NCI-H1417 treated with DMSO at 0.1 percent for 48 hours (cell line): ENCODE measurements at regions not wholly inside any gene's neighbourhood (a gene's known extent, or its start where the extent isn't known, plus 50 kb on each side); places are given as distances from the start of the nearest gene placed in this dataset.
"Not testable (repeated sequence)": the region's sequence is repeated elsewhere in the genome, so short reads cannot be mapped to it uniquely, and the experiment has no call there.

Experiments
- DNase-seq: peaks from one replicate; lab custom pipeline; 2025; lab: John Stamatoyannopoulos, UW

DNA sequence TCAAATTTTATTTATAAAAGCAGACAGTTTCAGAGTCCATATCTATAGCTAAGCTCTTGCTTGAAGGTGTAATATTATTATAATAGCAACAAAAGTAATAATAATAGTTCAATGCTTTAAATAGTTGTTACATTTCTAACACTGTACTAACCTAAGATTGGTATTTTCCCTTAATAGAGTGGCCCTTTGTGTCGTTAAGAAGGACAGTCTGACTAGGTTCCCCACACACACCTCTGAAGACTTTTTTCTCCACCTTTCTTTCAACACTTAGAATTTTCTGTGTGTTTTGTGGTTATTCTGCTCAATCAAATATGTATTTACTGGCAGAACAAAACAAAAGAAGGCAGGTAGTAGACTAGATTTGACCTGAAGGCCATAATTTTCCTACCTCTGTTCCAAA is 223.2 kb upstream of the ACO1 start:
- no peak for DNase-seq

- no peak for DNase-seq
These were observed 222.7 kb upstream of the ACO1 start for GRCh38 chr9:32161720-32162119.

DNA sequence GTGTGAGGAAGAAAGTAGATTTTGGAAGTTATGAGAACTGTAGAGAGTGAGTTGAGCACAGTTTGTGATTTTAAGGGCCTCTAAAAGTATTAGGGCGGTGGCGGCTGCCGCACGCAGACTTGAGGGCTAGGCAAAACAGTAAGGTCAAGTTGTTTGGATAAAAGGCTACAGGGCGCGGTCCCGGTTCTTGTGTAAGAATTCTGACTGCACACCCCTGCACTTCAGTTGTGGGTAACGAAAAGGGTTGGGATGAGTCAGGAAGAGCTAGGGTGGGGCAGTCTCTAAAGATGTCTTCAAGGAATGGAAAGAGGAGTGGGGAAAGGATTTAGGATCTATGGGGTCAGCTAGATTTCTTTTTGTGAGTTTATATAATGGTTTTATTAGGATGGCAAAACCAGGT is 218.1 kb upstream of the ACO1 start:
- DNase-seq = not testable (repeated sequence)

GRCh38 chr9:32171339-32171738 is 213.1 kb upstream of the ACO1 start:
- DNase-seq = no peak

DNA sequence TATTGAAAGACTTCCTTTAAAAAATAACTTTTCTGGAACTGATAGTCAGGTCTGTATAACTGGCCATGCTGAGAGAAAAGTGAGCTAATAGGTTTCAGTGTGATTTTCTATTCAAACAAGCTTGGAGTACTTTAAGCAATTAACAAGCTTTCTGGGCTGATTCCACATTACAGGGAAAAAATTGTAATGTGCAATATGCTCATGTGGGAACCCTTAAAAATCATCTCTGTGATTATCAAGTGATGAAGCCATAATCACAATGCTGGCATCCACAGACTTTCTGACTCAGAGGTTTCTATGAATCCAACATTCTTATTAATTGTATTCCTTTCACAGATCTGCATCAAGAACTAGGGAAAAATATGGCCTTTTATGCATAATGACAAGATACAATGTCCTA is 212.2 kb upstream of the ACO1 start:
- no peak for DNase-seq

GRCh38 chr9:32177396-32177795 is 207.0 kb upstream of the ACO1 start:
- DNase-seq = no peak

- DNase-seq = no peak
These were observed 203.8 kb upstream of the ACO1 start for GRCh38 chr9:32180597-32180996.

- DNase-seq = no peak
These were observed 184.2 kb upstream of the ACO1 start for GRCh38 chr9:32200241-32200640.

DNA sequence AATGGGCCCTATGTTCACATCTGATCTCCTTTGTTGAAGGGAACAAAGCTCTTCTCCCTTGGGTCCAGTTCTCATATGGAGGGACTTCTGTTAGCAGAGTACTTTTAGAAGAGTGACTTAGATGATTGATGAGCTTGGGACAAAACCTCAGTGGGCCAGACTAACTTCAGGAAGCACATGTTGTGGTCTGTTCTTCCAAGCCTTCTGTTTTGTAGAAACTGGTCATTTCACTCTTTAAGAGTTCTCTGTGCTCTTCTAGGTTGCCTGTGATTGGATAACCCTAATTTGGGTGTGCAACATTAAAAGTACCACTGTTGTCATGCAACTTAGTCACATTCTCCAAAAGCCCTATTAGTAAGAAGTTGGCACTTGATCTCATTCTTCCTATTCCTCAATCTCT is 183.5 kb upstream of the ACO1 start:
- DNase-seq = no peak

DNA sequence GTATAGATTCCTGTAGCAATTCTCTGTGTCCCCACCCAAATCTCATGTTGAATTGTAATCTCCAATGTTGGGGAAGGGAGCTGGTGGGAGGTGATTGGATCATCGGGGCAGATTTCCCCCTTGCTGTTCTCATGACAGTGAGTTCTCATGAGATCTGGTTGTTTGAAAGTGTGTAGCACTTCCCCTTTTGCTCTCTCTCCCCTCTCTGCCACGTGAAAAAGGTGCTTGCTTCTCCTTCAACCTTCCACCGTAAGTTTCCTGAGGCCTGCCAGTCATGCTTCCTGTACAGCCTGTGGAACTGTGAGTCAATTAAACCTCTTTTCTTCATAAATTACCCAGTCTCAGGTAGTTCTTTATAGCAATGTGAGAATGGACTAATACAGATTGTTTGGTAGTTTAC is 175.3 kb upstream of the ACO1 start:
- DNase-seq = not testable (repeated sequence)

DNA sequence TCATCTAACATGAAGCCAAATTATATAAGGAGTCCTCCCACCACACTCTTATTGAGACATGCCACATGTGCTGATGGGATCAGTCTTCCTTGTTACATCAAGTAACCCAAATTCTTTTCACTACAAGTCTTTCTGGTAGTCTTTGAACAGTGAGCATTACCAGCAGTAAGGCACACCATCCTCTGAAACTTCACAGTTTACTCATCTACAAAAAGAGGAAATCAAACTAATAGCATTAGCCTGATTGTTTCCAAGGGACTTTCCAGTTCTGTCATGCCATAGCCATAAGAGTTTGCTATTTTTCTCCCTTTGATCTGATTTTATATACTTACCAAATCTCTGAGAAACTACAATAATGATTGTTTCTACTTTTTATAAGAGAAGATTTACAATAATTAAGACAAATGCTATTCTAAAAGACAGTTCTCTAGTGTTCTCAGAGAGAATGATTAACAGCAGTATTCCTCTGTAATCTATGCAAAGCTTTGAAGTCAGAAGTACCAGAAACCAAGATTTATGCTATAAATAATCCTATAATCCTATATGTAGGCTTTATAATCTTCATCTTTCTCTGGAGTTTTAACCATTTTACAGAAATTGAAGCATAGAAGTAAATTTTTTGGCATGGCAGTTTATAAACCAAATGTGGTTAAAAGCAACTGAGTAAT is 166.2 kb upstream of the ACO1 start:
- DNase-seq = no peak

DNA sequence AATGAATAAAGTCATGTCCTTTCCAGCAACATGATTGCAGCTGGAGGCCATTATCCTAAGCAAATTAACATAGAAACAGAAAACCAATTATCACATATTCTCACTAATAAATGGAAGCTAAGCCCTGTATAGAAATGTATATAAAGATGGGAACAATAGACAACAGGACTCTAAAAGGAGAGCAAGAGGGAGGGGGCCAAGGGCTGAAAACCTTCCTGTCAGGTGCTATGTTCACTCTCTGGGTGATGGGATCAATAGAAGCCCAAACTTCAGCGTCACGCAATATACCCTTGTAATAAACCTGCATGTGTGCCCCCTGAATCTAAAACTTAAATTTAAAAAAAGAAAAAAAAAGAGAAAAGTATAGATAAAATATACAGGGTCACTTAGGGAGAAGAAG is 163.7 kb upstream of the ACO1 start:
- DNase-seq = no peak

DNA sequence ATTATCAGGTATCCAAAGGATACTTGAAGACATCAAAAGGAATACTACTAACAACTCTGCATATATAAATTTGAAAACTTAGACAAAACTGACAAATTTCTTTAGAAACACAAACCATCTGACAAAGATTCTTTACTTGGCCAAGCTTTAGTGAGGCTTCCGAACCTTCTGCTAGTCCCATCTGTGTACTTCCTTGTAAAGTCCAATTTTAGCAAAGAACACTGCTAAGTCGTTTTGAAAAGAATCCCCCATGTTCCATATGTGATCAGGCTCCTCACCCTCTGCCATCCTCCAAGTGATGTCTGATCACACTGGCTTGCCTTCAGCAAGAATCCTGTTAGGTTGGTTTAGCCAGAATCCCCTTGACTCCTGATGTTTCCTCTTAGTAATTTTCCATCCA is 150.0 kb upstream of the ACO1 start:
- DNase-seq = no peak

GRCh38 chr9:32247168-32247567 is 137.3 kb upstream of the ACO1 start:
- no peak for DNase-seq

DNA sequence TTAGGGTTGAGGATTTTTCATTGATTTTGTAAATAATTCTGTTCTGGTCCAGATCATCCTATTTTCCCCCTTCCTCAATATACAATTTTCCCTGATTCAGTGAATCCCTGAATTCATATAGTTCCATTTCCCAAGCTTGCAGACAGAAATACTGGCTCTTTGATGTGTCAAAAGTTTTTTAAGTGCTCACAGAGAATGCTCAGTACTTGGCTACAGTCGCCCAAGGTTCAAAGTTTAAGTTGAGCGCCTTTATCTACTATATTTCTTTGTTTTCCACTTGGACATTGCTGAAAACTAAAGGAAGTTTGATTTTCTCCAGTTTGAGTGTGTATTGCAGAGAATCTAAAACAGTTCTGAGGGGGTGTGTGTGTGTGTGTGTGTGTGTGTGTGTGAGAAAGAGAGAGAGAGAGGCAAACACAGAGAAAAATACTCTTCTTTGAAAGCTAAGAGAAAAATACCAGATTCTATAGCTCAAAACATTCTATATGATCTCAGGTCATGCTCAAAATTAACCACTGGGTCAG is 136.2 kb upstream of the ACO1 start:
- no peak for DNase-seq

DNA sequence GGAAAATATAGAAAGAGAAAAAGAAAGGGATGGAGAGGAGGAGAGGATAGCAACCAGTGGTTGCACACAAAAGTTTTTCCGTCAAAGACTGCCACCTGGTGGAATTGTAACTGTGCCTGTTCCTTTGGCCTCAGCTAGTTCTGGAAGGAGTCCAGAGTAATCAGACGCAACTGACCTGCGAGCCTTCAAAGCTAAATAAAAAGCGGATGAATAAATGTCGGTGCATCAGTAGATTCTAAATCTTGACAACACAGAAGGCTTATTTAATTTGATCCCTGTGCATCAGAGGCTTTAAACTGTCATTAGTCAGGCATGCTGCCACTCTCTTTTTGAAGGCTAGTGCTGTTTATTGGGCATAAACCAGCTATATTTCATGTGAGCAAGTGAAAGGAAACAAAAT is 132.9 kb upstream of the ACO1 start:
- no peak for DNase-seq

DNA sequence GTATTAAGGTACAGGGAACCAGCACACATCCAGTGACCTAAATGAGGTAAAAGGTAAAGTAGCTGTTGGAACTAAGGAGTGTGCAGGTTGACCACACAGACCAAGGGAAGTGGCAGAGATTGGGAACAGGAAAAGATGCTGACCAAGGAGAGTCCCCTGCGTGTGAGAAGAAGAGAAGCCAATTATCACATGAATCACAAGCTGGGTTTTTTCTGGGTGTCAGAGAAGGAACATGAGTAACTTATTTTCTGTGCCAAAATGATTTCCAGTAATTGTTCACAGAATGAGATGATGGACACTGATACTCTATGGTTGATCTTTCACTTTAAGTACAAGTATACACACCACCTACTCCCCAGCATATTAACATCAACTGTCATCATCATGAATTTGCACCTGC is 130.7 kb upstream of the ACO1 start:
- no peak for DNase-seq

DNA sequence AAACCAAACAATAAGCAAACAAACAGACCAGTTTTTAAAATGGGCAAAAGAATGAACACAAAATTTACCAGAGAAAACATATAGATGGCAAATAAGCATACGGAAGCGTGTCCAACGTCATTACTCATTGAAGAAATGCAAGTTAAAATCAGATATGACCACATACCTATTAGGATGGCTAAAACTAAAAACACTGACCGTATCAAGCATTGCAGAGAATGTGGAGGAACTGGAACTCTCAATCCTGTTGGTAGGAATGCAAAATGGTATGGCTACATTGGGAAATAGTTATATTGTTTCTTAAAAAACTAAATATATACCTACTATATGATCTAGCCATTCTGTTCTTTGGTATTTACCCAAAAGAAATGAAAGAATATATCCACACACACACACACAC is 129.4 kb upstream of the ACO1 start:
- no peak for DNase-seq

DNA sequence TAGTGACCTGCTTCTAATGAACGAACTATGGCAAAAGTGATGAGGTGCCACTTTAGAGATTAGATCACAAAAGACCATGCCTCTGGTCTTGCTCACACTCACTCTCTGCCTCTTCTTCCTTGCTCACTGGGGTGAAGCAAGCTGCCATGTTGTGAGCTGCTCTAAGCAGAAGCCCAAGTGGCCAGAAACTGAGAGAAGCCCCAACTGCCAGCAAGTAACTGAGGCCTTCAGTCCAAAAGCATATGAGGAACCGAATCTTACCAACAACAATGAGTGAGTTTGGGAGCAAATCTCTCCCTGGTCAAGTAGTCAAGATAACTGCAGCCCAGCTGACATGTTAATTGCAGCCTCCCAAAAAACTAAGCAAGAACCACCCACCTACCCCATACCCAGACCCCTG is 126.0 kb upstream of the ACO1 start:
- DNase-seq = no peak

GRCh38 chr9:32260151-32260862 is 124.1 kb upstream of the ACO1 start:
- no peak for DNase-seq

DNA sequence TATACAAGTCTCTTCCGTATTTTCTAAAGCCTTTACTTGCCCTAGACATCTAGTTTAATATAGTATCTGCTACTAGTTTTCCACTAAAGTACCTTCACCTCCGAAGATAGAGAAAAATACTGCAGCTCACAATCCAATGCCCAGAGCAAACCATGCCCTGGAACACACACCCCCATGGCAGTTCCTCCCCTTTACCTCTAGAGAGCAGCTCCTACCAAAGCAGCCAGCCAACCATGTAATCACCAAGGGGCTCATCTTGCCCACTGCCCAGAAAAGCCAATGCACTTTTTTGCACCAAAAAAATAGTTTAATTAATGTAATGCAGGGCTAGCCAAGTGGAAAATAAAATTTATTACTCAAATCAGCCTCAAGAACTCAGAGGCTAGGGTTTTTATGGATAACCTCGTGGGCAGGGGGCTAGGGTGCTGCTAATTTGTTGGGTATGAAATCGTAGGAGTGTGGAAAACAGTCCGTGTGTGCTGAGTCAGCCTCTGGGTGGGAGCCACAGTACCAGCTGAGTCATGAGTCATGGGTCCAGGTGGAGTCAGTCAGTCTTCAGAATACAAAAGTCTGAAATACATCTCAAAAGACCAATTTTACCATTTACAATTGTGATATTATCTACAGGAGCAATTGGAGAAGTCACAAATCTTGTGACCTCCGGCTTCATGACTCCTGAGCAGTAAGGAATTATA is 120.1 kb upstream of the ACO1 start:
- no peak for DNase-seq

GRCh38 chr9:32265037-32265436 is 119.4 kb upstream of the ACO1 start:
- DNase-seq = no peak

DNA sequence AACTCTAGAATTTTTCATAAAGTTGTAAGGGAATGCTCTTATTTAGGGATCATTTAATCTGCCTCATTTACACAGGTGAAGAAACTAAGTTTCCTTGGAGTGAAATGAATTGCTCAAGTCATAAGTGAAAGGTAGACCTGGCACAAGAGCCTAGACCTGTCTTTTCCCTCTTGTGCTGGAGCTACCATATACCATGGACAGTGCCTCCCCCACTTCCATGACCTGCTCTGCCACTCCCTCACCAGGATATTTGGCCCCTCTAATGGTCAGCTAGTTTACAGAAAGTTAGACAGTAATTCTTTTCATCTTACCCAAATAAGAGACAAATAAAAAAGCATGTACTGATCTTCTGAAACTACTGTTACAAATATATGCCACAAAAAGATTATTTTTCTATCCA is 105.5 kb upstream of the ACO1 start:
- DNase-seq = no peak
